Gastrocnemius medialis (tissue), 4 donors: ENCODE measurements at regions not wholly inside any gene's neighbourhood (a gene's known extent, or its start where the extent isn't known, plus 50 kb on each side); places are given as distances from the start of the nearest gene placed in this dataset.

Experiments
- POLR2A ChIP-seq, 2 donors: fragments of 450-650 bp; IDR thresholded peaks; one replicate each; pipeline ENCODE4 v1.6.1; 2017; ENCODE audit warnings: antibody characterized with exemption in 2 of 2, mild to moderate bottlenecking in 2 of 2, moderate library complexity in 2 of 2
- TF ChIP-seq, protein P1 (sequence below), 5 experiments: fragments of 450-650 bp in 3 of 5; fragments of 200-600 bp in 2 of 5; sonication (generic) in 2 of 5; IDR thresholded peaks in 4 of 5; conservative IDR thresholded peaks in 1 of 5; 1 replicate in 4 of 5; 2 replicates in 1 of 5; pipeline ENCODE4 v1.5.1; 2016 to 2019; ENCODE audit warnings: antibody characterized with exemption in 5 of 5, mild to moderate bottlenecking in 3 of 5, moderate library complexity in 3 of 5

DNA sequence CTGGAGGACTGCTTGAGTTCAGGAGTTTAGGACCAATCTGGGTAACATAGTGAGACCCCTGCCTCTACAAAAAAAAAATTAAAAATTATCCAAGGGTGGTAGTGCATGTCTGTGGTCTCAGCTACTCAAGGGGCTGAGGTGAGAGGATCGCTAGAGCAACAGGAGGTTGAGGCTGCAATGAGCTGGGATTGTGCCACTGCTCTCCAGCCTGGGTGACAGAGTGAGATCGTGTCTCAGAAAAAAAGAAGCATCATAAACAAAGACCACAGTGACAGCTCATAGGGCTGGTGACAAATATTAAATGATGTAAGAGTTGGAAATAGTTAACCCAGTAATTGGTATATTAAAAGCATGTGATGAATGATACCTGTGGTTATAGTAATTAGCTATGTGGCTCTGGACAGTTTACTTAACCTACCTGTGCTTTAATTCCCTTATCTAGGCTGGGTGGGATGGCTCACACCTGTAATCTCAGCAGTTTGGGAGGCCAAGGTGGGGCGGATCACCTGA, 68.0 kb downstream of the GSC start:
- TF ChIP-seq, protein P1, sequence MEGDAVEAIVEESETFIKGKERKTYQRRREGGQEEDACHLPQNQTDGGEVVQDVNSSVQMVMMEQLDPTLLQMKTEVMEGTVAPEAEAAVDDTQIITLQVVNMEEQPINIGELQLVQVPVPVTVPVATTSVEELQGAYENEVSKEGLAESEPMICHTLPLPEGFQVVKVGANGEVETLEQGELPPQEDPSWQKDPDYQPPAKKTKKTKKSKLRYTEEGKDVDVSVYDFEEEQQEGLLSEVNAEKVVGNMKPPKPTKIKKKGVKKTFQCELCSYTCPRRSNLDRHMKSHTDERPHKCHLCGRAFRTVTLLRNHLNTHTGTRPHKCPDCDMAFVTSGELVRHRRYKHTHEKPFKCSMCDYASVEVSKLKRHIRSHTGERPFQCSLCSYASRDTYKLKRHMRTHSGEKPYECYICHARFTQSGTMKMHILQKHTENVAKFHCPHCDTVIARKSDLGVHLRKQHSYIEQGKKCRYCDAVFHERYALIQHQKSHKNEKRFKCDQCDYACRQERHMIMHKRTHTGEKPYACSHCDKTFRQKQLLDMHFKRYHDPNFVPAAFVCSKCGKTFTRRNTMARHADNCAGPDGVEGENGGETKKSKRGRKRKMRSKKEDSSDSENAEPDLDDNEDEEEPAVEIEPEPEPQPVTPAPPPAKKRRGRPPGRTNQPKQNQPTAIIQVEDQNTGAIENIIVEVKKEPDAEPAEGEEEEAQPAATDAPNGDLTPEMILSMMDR (IDR thresholded peaks at IDR 0.05 in 4 of 5, conservative IDR thresholded peaks at IDR 0.05 in 1 of 5): no peak
- TF ChIP-seq POLR2A (IDR thresholded peaks at IDR 0.05): no peak
